ENCODE measurements at regions not wholly inside any gene's neighbourhood (a gene's known extent, or its start where the extent isn't known, plus 50 kb on each side); places are given as distances from the start of the nearest gene placed in this dataset.

DNA sequence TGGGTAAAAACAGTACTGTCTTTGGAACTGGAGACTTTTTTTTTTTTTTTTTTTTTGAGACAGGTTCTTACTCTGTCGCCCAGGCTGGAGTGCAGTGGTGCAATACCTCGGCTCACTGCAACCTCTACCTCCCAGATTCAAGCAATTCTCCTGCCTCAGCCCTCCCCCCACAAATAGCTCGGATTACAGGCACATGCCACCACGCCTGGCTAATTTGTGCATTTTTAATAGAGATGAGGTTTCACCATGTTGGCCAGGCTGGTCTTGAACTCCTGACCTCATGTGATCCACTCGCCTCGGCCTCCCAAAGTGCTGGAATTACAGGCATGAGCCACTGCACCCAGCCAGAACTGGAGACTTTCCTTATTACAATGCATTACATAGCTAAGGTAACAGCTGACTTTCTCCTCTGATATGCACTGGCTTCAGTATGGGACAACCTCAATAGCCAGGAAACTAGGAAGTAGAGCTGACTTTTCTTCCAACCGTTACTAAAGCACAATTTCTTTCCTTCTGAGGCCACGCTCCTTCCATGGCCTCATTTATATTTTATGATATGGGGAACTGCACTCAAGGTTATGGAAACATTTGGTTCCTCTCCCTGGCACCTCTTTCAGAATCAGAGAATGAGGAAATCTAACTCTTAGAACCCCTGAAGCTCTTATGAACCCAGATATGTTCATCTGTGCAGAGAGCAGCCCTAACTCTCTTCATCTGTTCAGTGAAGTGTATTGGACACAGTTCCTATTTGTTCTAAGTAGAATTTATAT is 53.5 kb upstream of the FAM9B start:
- no peak for TF ChIP-seq FOXP2 (optimal IDR thresholded peaks at IDR 0.05; ENCODE audit: borderline replicate concordance, extremely low read depth, extremely low read length, insufficient read depth)
- TF ChIP-seq POLR2AphosphoS5 (IDR thresholded peaks at IDR 0.05; ENCODE audit: low read depth, low read length), result no peak
- no peak for TF ChIP-seq TAF1 (IDR thresholded peaks at IDR 0.05; ENCODE audit: borderline replicate concordance, insufficient read depth, low read length)
- TF ChIP-seq SIN3A (IDR thresholded peaks at IDR 0.05; ENCODE audit: borderline replicate concordance, insufficient read depth, low read length), result no peak
- TF ChIP-seq, protein P1, sequence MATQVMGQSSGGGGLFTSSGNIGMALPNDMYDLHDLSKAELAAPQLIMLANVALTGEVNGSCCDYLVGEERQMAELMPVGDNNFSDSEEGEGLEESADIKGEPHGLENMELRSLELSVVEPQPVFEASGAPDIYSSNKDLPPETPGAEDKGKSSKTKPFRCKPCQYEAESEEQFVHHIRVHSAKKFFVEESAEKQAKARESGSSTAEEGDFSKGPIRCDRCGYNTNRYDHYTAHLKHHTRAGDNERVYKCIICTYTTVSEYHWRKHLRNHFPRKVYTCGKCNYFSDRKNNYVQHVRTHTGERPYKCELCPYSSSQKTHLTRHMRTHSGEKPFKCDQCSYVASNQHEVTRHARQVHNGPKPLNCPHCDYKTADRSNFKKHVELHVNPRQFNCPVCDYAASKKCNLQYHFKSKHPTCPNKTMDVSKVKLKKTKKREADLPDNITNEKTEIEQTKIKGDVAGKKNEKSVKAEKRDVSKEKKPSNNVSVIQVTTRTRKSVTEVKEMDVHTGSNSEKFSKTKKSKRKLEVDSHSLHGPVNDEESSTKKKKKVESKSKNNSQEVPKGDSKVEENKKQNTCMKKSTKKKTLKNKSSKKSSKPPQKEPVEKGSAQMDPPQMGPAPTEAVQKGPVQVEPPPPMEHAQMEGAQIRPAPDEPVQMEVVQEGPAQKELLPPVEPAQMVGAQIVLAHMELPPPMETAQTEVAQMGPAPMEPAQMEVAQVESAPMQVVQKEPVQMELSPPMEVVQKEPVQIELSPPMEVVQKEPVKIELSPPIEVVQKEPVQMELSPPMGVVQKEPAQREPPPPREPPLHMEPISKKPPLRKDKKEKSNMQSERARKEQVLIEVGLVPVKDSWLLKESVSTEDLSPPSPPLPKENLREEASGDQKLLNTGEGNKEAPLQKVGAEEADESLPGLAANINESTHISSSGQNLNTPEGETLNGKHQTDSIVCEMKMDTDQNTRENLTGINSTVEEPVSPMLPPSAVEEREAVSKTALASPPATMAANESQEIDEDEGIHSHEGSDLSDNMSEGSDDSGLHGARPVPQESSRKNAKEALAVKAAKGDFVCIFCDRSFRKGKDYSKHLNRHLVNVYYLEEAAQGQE (IDR thresholded peaks at IDR 0.05; ENCODE audit: insufficient read depth in 1 of 2, low read depth in 2 of 2, low read length in 2 of 2), result no peak

DNA sequence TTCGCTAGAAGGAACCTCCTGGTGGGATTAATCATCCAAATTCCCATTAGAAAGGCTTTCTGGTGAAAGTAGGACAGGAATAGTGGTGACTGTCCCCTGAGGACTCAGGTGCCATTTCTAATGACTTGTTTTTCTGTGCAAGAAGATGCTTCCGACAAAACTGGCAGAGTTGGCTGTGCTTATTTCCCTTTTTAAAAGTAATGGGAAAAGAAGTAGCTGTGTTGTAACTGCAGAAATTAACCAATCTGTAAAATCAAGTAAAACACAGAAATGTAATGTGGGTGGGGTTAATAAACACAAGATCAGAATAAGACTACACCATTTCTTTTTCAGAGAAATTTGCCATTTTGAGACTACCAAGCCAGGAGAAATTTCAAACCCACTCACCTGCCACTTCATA is 55.0 kb upstream of the FAM9B start:
- TF ChIP-seq FOXP2 (optimal IDR thresholded peaks at IDR 0.05; ENCODE audit: borderline replicate concordance, extremely low read depth, extremely low read length, insufficient read depth), result no peak
- TF ChIP-seq POLR2AphosphoS5 (IDR thresholded peaks at IDR 0.05; ENCODE audit: low read depth, low read length), result no peak
- TF ChIP-seq TAF1 (IDR thresholded peaks at IDR 0.05; ENCODE audit: borderline replicate concordance, insufficient read depth, low read length), result no peak
- TF ChIP-seq, protein P1 (IDR thresholded peaks at IDR 0.05; ENCODE audit: insufficient read depth in 1 of 2, low read depth in 2 of 2, low read length in 2 of 2), result no peak
- no peak for TF ChIP-seq SIN3A (IDR thresholded peaks at IDR 0.05; ENCODE audit: borderline replicate concordance, insufficient read depth, low read length)

- TF ChIP-seq, protein P1 (IDR thresholded peaks at IDR 0.05; ENCODE audit: insufficient read depth in 1 of 2, low read depth in 2 of 2, low read length in 2 of 2), result no peak
- TF ChIP-seq POLR2AphosphoS5 (IDR thresholded peaks at IDR 0.05; ENCODE audit: low read depth, low read length), result no peak
- TF ChIP-seq SIN3A (IDR thresholded peaks at IDR 0.05; ENCODE audit: borderline replicate concordance, insufficient read depth, low read length), result no peak
- no peak for TF ChIP-seq FOXP2 (optimal IDR thresholded peaks at IDR 0.05; ENCODE audit: borderline replicate concordance, extremely low read depth, extremely low read length, insufficient read depth)
- TF ChIP-seq TAF1 (IDR thresholded peaks at IDR 0.05; ENCODE audit: borderline replicate concordance, insufficient read depth, low read length), result no peak
These were observed 56.8 kb upstream of the FAM9B start for GRCh38 chrX:9090766-9091165.

DNA sequence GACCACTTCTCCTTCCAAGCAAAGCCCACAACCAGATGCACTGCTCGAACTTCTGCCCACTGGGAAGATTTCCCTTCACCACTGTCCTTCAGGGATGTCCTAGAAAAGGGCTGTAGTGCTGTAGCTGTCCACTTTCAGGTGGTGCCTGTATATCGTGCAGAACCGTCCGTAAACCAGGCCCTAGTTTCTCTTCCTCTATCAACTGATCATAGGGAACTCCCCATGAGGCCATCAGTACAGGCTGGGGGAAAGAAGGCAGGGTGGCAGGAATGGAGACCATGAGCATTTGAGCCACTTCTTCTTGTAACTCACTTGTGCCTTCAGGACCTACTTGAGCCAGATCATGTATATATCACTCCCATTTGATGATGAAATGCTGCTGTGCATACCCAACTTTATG is 57.3 kb upstream of the FAM9B start:
- no peak for TF ChIP-seq POLR2AphosphoS5 (IDR thresholded peaks at IDR 0.05; ENCODE audit: low read depth, low read length)
- no peak for TF ChIP-seq FOXP2 (optimal IDR thresholded peaks at IDR 0.05; ENCODE audit: borderline replicate concordance, extremely low read depth, extremely low read length, insufficient read depth)
- TF ChIP-seq, protein P1 (IDR thresholded peaks at IDR 0.05; ENCODE audit: insufficient read depth in 1 of 2, low read depth in 2 of 2, low read length in 2 of 2), result no peak
- no peak for TF ChIP-seq SIN3A (IDR thresholded peaks at IDR 0.05; ENCODE audit: borderline replicate concordance, insufficient read depth, low read length)
- no peak for TF ChIP-seq TAF1 (IDR thresholded peaks at IDR 0.05; ENCODE audit: borderline replicate concordance, insufficient read depth, low read length)
